Right atrium auricular region (tissue), 2 donors: ENCODE measurements at regions not wholly inside any gene's neighbourhood (a gene's known extent, or its start where the extent isn't known, plus 50 kb on each side); places are given as distances from the start of the nearest gene placed in this dataset.

Experiments used
- DNase-seq: peaks from one replicate; pipeline ENCODE4 v3.0.0-alpha.2; 2019; ENCODE audit warnings: low spot score
- H3K27ac ChIP-seq, 2 donors: fragments of 200-600 bp; sonication (generic); 1 replicate in 1 of 2; 2 replicates in 1 of 2; pipeline ENCODE4 v1.5.1; 2016 to 2019
- H3K27me3 ChIP-seq, 2 donors: fragments of 200-600 bp; sonication (generic); one replicate each; pipeline versions ENCODE4 v1.5.1 to v1.6.0; 2017 to 2019
- H3K36me3 ChIP-seq: fragments of 200-600 bp; sonication (generic); one replicate; pipeline ENCODE4 v1.5.1; 2016
- H3K4me1 ChIP-seq, 2 donors: fragments of 200-600 bp; sonication (generic); one replicate each; pipeline versions ENCODE4 v1.5.1 to v1.6.0; 2017 to 2019
- H3K4me3 ChIP-seq, 2 donors: fragments of 200-600 bp; sonication (generic); 1 replicate in 1 of 2; 2 replicates in 1 of 2; pipeline ENCODE4 v1.5.1; 2017 to 2019; ENCODE audit warnings: mild to moderate bottlenecking in 1 of 2, moderate library complexity in 1 of 2
- H3K9me3 ChIP-seq, 2 donors: fragments of 200-600 bp; sonication (generic); one replicate each; pipeline ENCODE4 v1.5.1; 2019
- CTCF ChIP-seq, 2 donors: fragments of 200-600 bp; sonication (generic); IDR thresholded peaks; one replicate each; pipeline ENCODE4 v1.5.1; 2019; ENCODE audit warnings: antibody characterized with exemption in 2 of 2

DNA sequence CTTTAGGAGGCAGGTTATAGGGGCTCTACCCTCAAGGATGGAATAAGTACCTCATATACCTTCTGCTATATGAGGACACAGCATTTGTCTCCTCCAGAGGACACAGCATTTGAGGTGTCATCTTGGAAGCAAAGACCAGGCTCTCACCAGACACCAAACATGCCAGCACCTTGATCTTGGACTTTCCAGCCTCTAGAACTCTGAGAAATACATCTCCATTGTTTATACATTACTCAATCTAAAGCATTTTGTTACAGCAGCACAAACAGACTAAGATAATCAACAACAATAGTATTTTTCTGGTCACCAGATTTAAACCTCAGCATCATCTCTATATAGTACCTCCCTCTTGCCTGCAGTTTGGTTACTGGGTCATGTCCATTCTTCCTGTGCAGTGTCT, 237.5 kb upstream of the KLF3 start:
- no peak overlapping the region for H3K4me3 ChIP-seq
- H3K4me1 ChIP-seq, result no peaks in the 10 kb centered on the region
- H3K9me3 ChIP-seq, result no peaks in the 10 kb centered on the region
- H3K27ac ChIP-seq, result no peak overlapping the region
- no peaks in the 10 kb centered on the region for H3K27me3 ChIP-seq
- no peak for DNase-seq
- no peaks in the 10 kb centered on the region for H3K36me3 ChIP-seq
- TF ChIP-seq CTCF (IDR thresholded peaks at IDR 0.05), result no peak

- H3K36me3 ChIP-seq, result no peaks in the 10 kb centered on the region
- no peak overlapping the region for H3K4me3 ChIP-seq
- no peak for DNase-seq
- H3K27me3 ChIP-seq, result no peaks in the 10 kb centered on the region
- peaks cover 0 to 7% of the 10 kb centered on the region in 2 donors for H3K9me3 ChIP-seq
- no peaks in the 10 kb centered on the region for H3K4me1 ChIP-seq
- no peak overlapping the region for H3K27ac ChIP-seq
- no peak for TF ChIP-seq CTCF (IDR thresholded peaks at IDR 0.05)
Observed at GRCh38 chr4:38430841-38431240, 233.2 kb upstream of the KLF3 start.

DNA sequence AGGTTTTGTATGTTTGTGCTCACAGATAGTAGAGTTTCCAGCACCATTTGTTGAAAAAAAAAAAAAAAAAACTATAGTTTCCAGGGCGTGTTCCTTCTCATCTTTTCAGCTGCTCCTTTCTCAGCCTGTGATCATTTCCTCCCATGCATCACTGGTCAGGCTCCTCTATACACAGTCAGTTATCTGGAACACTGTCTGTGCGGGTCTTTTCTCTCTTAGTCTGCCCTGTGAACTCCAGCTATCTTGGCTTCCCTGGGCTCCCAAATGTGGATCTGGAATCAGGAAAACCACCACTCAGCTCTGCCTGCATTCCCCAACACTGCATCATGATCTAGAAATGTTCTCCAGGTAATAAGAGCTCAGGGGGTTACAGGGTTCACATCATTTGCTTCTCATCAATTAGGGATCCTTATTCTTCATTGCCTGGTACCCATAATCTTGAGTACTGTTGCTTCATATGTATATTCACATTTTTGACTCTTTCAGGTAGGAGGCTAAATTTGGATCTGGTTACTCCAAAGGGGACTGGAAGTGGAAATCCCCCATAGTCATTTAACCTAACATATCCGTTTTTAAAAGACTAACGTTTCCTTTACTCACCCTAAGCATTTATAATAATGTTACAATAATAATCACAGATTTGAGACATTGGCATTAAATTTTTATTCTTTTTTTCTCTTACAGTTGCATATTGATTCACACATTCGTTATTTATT, 221.8 kb upstream of the KLF3 start:
- Histone ChIP-seq H3K36me3 (no peaks in the 10 kb centered on the region), H3K27ac (no peak overlapping the region), H3K27me3 (no peaks in the 10 kb centered on the region), H3K4me3 (no peak overlapping the region), H3K4me1 (no peaks in the 10 kb centered on the region), H3K9me3 (peaks cover 0 to 17% of the 10 kb centered on the region in 2 donors)
- DNase-seq, result no peak
- no peak for TF ChIP-seq CTCF (IDR thresholded peaks at IDR 0.05)

- H3K27me3 ChIP-seq, result no peaks in the 10 kb centered on the region
- H3K27ac ChIP-seq, result no peak overlapping the region
- H3K9me3 ChIP-seq, result no peaks in the 10 kb centered on the region
- H3K4me3 ChIP-seq, result no peak overlapping the region
- DNase-seq, result no peak
- H3K36me3 ChIP-seq, result no peaks in the 10 kb centered on the region
- TF ChIP-seq CTCF (IDR thresholded peaks at IDR 0.05), result no peak
- no peaks in the 10 kb centered on the region for H3K4me1 ChIP-seq
Observed at GRCh38 chr4:38449506-38450174, 214.4 kb upstream of the KLF3 start.

GRCh38 chr4:38452009-38452408, 212.0 kb upstream of the KLF3 start:
- Histone ChIP-seq H3K9me3 (no peaks in the 10 kb centered on the region), H3K4me1 (no peaks in the 10 kb centered on the region), H3K36me3 (no peaks in the 10 kb centered on the region), H3K4me3 (no peak overlapping the region), H3K27ac (no peak overlapping the region), H3K27me3 (no peaks in the 10 kb centered on the region)
- TF ChIP-seq CTCF (IDR thresholded peaks at IDR 0.05), result no peak
- DNase-seq, result no peak
